WTC11 (cell line): ENCODE measurements at regions not wholly inside any gene's neighbourhood (a gene's known extent, or its start where the extent isn't known, plus 50 kb on each side); places are given as distances from the start of the nearest gene placed in this dataset.

Experiments used
- JUN ChIP-seq: sonication (generic); formaldehyde crosslinking; IDR thresholded peaks from 2 replicates; pipeline ENCODE4 v1.8.0; 2023; ENCODE audit warnings: mild to moderate bottlenecking, missing genetic modification reagents
- TF ChIP-seq, protein P1 (sequence below): fragments of 250-450 bp; sonication (Bioruptor Pico); IDR thresholded peaks from 2 replicates; pipeline ENCODE4 v1.9.0; 2021; ENCODE audit warnings: mild to moderate bottlenecking, borderline replicate concordance

GRCh38 chr3:146339349-146339748, 88.4 kb upstream of the PLSCR4 start:
- no peak for TF ChIP-seq JUN (CRISPR knock-in tag)
- TF ChIP-seq, protein P1, sequence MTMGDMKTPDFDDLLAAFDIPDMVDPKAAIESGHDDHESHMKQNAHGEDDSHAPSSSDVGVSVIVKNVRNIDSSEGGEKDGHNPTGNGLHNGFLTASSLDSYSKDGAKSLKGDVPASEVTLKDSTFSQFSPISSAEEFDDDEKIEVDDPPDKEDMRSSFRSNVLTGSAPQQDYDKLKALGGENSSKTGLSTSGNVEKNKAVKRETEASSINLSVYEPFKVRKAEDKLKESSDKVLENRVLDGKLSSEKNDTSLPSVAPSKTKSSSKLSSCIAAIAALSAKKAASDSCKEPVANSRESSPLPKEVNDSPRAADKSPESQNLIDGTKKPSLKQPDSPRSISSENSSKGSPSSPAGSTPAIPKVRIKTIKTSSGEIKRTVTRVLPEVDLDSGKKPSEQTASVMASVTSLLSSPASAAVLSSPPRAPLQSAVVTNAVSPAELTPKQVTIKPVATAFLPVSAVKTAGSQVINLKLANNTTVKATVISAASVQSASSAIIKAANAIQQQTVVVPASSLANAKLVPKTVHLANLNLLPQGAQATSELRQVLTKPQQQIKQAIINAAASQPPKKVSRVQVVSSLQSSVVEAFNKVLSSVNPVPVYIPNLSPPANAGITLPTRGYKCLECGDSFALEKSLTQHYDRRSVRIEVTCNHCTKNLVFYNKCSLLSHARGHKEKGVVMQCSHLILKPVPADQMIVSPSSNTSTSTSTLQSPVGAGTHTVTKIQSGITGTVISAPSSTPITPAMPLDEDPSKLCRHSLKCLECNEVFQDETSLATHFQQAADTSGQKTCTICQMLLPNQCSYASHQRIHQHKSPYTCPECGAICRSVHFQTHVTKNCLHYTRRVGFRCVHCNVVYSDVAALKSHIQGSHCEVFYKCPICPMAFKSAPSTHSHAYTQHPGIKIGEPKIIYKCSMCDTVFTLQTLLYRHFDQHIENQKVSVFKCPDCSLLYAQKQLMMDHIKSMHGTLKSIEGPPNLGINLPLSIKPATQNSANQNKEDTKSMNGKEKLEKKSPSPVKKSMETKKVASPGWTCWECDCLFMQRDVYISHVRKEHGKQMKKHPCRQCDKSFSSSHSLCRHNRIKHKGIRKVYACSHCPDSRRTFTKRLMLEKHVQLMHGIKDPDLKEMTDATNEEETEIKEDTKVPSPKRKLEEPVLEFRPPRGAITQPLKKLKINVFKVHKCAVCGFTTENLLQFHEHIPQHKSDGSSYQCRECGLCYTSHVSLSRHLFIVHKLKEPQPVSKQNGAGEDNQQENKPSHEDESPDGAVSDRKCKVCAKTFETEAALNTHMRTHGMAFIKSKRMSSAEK (CRISPR knock-in tag): no peak
